Retinal pigment epithelial cell (primary cell): ENCODE measurements at regions not wholly inside any gene's neighbourhood (a gene's known extent, or its start where the extent isn't known, plus 50 kb on each side); places are given as distances from the start of the nearest gene placed in this dataset.

Experiments used
- DNase-seq: peaks from one replicate; pipeline ENCODE4 v3.0.0-alpha.2; 2010; ENCODE audit warnings: low read depth
- H3K4me3 ChIP-seq: 2 replicates; pipeline ENCODE4 v1.5.1; 2011; ENCODE audit warnings: mild to moderate bottlenecking, low read length, control low read depth, moderate library complexity
- TF ChIP-seq, protein P1 (sequence below): conservative IDR thresholded peaks from 2 replicates; pipeline ENCODE4 v1.5.1; 2011; ENCODE audit warnings: low read depth, low read length, control low read depth, inconsistent platforms

DNA sequence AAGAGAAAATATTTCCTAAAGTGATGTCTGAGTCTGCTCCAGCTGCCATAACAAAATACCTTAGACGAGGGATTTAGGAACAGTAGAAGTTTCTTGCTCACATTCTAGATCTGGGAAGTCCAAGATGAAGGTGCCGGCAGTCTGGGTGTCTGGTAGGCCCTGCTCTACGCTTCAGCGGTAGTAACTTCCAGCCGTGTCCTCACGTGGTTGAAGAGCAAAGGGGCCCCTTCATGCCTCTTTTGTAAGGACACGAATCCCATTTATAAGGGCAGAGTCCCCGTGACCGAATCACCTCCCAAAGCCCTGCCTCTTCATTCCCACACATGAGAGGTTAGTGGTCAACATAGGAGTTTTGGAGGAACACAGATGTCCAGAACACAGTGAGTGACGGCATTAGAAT lies 52.2 kb upstream of the INPP5A start:
- no peak for DNase-seq
- no peak overlapping the region for H3K4me3 ChIP-seq
- TF ChIP-seq, protein P1, sequence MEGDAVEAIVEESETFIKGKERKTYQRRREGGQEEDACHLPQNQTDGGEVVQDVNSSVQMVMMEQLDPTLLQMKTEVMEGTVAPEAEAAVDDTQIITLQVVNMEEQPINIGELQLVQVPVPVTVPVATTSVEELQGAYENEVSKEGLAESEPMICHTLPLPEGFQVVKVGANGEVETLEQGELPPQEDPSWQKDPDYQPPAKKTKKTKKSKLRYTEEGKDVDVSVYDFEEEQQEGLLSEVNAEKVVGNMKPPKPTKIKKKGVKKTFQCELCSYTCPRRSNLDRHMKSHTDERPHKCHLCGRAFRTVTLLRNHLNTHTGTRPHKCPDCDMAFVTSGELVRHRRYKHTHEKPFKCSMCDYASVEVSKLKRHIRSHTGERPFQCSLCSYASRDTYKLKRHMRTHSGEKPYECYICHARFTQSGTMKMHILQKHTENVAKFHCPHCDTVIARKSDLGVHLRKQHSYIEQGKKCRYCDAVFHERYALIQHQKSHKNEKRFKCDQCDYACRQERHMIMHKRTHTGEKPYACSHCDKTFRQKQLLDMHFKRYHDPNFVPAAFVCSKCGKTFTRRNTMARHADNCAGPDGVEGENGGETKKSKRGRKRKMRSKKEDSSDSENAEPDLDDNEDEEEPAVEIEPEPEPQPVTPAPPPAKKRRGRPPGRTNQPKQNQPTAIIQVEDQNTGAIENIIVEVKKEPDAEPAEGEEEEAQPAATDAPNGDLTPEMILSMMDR = no peak

DNA sequence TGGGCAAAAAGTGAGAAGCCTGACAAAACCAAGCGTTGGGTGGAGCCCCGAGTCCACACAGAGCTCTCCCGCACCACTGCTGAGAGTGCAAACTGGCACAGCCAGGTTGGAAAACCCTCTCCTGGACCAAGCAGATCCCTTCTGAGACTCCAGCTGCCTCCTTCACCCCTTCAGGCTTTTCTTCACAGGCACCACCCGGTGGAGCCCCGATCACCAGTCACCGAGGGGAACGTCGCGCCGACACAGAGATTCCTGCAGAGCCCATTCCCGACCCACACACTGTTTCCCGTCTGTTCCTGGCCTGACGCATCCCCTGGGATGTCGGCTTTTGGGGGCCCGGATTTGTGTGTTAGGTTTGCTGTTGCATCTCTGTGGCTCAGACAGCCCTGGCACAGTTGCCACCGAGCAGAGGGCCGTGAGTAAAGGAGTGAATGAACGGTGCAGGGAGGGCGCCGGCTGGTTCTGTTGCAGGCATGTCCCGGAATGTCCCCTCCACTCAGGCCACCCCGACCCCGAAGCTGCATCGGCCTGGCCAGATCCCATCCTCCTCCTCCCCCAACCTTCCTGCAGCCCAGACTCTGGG lies 51.0 kb upstream of the INPP5A start:
- no peak for DNase-seq
- TF ChIP-seq, protein P1 = no peak

DNA sequence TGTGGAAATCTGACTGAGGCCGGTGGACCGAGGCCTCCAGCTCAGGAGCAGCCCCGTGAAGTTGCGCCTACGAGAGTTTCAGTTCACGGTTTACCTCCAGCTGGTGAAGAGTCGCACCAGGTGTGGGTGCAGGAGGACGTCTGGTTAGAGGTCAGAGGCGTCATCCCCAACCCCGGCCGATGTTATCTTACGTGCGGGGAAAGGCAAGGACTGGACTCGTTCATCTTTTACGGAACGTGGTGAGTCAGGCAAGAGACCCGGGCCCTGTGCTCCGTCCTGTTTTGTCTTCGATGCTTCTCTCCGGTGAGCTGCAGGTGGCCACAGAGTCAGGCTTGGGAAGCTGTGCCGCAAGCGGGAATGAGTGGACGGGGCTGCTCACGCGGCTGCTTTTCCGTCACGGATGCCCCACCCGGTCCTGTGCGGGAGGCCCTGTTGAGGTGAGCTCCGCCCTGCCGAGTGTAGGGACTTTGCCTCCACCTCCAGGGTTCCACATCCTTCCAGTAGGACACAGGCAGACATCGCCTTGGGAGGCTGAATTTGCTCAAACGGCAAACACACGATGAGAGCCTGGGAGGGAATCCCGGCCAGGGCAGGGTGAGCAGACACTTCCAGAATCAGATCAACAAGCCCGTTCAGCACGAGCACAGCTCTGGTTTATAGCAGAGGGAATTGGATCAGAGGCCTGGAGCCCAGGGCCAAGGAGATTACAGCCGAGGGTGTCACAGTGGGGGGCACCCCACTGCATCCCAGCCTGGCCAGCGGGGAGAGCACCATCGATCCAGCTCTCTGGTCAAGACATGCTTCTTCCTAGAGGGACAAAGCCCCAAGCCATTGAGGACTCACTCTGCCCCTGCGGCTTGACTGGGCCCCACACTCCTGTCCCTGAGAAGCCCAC lies 50.1 kb upstream of the INPP5A start:
- TF ChIP-seq, protein P1 = no peak
- H3K4me3 ChIP-seq = no peak overlapping the region
- DNase-seq = no peak

More for the DNA sequence above, 51.0 kb upstream of the INPP5A start:
- H3K4me3 ChIP-seq = no peak overlapping the region
